ENCODE measurements at regions not wholly inside any gene's neighbourhood (a gene's known extent, or its start where the extent isn't known, plus 50 kb on each side); places are given as distances from the start of the nearest gene placed in this dataset.

DNA sequence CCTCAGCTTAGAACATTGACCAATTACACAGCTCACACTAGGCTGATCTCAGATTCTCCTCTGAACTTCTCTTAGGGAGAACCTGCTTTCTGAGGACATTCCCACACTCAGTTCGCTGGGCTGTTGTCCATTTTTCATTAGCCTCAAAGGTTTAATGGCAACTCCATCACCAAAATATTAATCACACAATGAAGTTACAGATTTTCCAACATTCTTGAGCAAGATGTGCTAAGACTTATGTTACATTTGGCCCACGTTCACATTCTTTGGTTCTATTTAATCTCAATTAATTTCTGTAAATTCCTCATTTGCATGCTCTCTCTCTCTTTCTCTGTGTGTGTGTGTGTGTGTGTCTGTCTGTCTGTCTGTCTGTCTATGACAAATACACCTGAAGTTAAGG lies 82.3 kb upstream of the EDNRA start:
- TF ChIP-seq ZSCAN23 (tag by site-specific recombination; IDR thresholded peaks at IDR 0.05), result no peak
- TF ChIP-seq, protein P1, sequence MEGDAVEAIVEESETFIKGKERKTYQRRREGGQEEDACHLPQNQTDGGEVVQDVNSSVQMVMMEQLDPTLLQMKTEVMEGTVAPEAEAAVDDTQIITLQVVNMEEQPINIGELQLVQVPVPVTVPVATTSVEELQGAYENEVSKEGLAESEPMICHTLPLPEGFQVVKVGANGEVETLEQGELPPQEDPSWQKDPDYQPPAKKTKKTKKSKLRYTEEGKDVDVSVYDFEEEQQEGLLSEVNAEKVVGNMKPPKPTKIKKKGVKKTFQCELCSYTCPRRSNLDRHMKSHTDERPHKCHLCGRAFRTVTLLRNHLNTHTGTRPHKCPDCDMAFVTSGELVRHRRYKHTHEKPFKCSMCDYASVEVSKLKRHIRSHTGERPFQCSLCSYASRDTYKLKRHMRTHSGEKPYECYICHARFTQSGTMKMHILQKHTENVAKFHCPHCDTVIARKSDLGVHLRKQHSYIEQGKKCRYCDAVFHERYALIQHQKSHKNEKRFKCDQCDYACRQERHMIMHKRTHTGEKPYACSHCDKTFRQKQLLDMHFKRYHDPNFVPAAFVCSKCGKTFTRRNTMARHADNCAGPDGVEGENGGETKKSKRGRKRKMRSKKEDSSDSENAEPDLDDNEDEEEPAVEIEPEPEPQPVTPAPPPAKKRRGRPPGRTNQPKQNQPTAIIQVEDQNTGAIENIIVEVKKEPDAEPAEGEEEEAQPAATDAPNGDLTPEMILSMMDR (tag by site-specific recombination; IDR thresholded peaks at IDR 0.05), result no peak
- TF ChIP-seq, protein P2, sequence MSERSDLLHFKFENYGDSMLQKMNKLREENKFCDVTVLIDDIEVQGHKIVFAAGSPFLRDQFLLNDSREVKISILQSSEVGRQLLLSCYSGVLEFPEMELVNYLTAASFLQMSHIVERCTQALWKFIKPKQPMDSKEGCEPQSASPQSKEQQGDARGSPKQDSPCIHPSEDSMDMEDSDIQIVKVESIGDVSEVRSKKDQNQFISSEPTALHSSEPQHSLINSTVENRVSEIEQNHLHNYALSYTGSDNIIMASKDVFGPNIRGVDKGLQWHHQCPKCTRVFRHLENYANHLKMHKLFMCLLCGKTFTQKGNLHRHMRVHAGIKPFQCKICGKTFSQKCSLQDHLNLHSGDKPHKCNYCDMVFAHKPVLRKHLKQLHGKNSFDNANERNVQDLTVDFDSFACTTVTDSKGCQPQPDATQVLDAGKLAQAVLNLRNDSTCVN (tag by site-specific recombination; optimal IDR thresholded peaks at IDR 0.05), result no peak
- TF ChIP-seq ZNF777 (tag by site-specific recombination; IDR thresholded peaks at IDR 0.05; ENCODE audit: borderline replicate concordance), result no peak
- TF ChIP-seq ZNF571 (tag by site-specific recombination; IDR thresholded peaks at IDR 0.05), result no peak
- TF ChIP-seq, protein P3, sequence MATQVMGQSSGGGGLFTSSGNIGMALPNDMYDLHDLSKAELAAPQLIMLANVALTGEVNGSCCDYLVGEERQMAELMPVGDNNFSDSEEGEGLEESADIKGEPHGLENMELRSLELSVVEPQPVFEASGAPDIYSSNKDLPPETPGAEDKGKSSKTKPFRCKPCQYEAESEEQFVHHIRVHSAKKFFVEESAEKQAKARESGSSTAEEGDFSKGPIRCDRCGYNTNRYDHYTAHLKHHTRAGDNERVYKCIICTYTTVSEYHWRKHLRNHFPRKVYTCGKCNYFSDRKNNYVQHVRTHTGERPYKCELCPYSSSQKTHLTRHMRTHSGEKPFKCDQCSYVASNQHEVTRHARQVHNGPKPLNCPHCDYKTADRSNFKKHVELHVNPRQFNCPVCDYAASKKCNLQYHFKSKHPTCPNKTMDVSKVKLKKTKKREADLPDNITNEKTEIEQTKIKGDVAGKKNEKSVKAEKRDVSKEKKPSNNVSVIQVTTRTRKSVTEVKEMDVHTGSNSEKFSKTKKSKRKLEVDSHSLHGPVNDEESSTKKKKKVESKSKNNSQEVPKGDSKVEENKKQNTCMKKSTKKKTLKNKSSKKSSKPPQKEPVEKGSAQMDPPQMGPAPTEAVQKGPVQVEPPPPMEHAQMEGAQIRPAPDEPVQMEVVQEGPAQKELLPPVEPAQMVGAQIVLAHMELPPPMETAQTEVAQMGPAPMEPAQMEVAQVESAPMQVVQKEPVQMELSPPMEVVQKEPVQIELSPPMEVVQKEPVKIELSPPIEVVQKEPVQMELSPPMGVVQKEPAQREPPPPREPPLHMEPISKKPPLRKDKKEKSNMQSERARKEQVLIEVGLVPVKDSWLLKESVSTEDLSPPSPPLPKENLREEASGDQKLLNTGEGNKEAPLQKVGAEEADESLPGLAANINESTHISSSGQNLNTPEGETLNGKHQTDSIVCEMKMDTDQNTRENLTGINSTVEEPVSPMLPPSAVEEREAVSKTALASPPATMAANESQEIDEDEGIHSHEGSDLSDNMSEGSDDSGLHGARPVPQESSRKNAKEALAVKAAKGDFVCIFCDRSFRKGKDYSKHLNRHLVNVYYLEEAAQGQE (tag by site-specific recombination; IDR thresholded peaks at IDR 0.05), result no peak
- TF ChIP-seq, protein P4, sequence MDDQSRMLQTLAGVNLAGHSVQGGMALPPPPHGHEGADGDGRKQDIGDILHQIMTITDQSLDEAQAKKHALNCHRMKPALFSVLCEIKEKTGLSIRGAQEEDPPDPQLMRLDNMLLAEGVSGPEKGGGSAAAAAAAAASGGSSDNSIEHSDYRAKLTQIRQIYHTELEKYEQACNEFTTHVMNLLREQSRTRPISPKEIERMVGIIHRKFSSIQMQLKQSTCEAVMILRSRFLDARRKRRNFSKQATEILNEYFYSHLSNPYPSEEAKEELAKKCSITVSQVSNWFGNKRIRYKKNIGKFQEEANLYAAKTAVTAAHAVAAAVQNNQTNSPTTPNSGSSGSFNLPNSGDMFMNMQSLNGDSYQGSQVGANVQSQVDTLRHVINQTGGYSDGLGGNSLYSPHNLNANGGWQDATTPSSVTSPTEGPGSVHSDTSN (CRISPR knock-in tag; IDR thresholded peaks at IDR 0.05), result no peak
- TF ChIP-seq ZNF341 (tag by site-specific recombination; IDR thresholded peaks at IDR 0.05; ENCODE audit: low read depth), result no peak
- no peak for TF ChIP-seq TRIM28 (IDR thresholded peaks at IDR 0.05; ENCODE audit: borderline replicate concordance, low read length)
- TF ChIP-seq HOXA7 (CRISPR knock-in tag; IDR thresholded peaks at IDR 0.05; ENCODE audit: borderline replicate concordance), result no peak
- no peak for TF ChIP-seq ZNF391 (tag by site-specific recombination; IDR thresholded peaks at IDR 0.05; ENCODE audit: borderline replicate concordance, low read depth)
- TF ChIP-seq ZNF664 (tag by site-specific recombination; IDR thresholded peaks at IDR 0.05), result no peak
- TF ChIP-seq ZFP69B (tag by site-specific recombination; IDR thresholded peaks at IDR 0.05), result no peak

Measured in HEK293 (cell line).